Cardiac septum (tissue), 1 donor: ENCODE measurements at regions not wholly inside any gene's neighbourhood (a gene's known extent, or its start where the extent isn't known, plus 50 kb on each side); places are given as distances from the start of the nearest gene placed in this dataset.

Experiments used
- DNase-seq: peaks from one replicate; pipeline ENCODE4 v3.0.0-alpha.2; 2020; ENCODE audit warnings: low spot score
- intact Hi-C: fragments of 100-400 bp; cut with DNase I; formaldehyde crosslinking; loops from one replicate; pipeline ENCODE4 v1.14.0; 2022
- donor health status: DM: no; HTN: no; CAD: no.

GRCh38 chr10:132483394-132483793, 54.2 kb upstream of the INPP5A start:
- intact Hi-C loops, result no loop called here
- no peak for DNase-seq

GRCh38 chr10:132484922-132485321, 52.7 kb upstream of the INPP5A start:
- peak; percentile 53 for DNase-seq
- intact Hi-C loops, result no loop called here

- intact Hi-C loops, result no loop called here
- DNase-seq, result peak; percentile 59
These were observed 52.2 kb upstream of the INPP5A start for GRCh38 chr10:132485391-132485790.

- peak; percentile 72 for DNase-seq
- intact Hi-C loops, result no loop called here
These were observed 51.0 kb upstream of the INPP5A start for GRCh38 chr10:132486539-132487121.

GRCh38 chr10:132487241-132488135, 50.1 kb upstream of the INPP5A start:
- intact Hi-C loops, result no loop called here
- DNase-seq, result peak; percentile 60
